Stimulated activated CD4-positive, alpha-beta T cell treated with anti-CD3 and anti-CD28 coated beads, Interleukin-1b, Interleukin-23, amount 100 ng/mL, for 48 hours (primary cell): ENCODE measurements at regions not wholly inside any gene's neighbourhood (a gene's known extent, or its start where the extent isn't known, plus 50 kb on each side); places are given as distances from the start of the nearest gene placed in this dataset.

Source experiments
- DNase-seq: peaks from one replicate; pipeline ENCODE4 v3.0.0-alpha.2; 2020

- no peak for DNase-seq
Observed at GRCh38 chr13:34655554-34655953, 286.5 kb upstream of the NBEA start.

DNA sequence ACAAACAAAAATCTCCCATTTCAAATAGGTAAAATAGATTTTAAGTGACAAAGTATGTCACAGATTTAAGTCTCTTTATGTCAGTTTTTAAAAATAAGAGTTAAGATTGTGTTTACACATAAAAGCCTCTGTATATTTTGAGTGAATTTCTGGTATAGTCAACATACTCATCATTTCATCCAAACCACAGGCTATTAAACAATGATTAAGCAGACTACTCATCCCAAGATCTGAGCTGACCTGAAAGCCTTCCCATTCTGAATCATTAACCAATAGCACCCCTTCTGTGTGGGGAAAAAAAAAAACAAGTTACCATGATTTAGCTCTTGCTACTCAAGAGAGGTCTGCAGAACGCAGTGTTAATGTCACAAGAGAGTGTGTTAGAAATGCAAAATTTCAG is 284.4 kb upstream of the NBEA start:
- no peak for DNase-seq

DNA sequence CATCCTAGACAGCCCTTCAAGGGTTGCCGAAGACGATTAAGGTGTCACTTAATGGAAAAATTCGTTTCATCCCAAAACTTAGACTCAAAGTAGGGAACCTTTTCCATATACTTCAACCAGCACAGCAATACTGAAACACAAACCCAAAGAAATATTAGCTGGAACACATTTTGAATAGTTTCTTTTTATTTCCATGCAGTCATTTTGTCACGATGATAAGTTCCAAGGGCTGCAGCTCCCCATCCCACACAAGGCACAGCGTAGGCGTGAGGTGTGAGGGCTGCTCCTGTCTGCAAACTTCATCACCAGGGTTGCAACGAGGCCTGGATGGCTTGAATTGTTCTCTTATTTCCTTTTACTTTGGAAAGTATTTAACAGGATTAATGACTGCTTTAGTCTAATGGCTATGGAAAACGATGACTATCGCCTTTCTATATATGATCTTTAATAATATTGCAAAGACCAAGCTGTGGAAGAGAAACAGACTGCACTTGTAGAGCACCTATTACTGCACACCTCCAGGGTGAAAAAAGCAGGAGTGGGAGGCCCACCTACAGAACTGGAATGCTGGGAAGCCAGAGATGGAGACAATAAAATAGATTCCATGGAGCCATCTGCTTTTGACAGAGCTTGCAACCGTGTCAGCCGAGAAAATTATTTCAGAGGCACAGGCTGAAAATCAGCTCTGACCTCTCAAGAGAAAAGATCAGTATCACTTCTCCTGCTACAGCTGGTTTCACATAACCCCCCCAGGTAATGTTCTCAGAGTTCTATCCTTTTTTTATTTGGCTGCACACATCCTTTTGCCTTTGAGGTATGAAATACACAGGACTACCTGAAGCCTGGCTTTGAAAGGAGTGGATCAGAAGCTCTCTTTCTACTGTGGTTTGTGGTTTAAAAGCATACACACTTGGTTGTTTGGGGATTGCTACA is 274.5 kb upstream of the NBEA start:
- no peak for DNase-seq

GRCh38 chr13:34671137-34671536 is 270.9 kb upstream of the NBEA start:
- DNase-seq, result no peak

GRCh38 chr13:34672631-34673030 is 269.4 kb upstream of the NBEA start:
- DNase-seq, result no peak

DNA sequence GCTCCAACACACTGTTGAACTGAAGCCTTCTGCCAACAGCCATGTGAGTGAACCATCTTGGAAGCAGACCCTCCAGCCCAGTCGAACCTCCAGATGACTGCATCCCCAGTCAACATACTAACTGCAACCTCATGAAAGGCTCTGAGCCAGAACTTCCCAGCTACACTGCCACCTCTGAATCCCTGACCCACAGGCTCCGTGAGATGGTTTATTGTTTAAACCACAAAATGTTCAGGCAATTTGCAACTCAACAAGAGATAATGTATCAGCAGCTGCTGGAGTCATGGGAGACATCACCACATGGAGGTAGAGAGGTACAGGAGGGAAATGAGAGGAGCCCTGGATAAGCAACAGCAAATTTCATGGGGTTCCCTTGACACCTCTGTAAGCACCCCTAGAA is 266.4 kb upstream of the NBEA start:
- DNase-seq, result no peak

DNA sequence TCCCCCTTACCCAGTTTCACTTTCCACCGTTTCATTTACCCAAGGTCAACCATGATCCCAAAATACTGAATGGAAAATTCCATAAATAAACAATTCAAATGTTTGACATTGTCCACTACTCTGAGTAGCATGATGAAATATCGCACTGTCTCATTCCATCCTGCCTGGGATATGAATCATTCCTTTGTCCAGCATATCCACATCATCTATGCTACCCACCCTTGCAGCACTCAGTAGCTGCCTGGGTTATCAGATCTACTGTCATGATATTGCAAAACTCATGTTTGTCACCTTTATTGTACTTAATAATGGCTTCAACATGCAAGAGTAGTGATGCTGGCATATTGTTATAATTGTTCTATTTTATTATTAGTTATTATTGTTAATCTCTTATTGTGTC is 263.9 kb upstream of the NBEA start:
- DNase-seq, result no peak

DNA sequence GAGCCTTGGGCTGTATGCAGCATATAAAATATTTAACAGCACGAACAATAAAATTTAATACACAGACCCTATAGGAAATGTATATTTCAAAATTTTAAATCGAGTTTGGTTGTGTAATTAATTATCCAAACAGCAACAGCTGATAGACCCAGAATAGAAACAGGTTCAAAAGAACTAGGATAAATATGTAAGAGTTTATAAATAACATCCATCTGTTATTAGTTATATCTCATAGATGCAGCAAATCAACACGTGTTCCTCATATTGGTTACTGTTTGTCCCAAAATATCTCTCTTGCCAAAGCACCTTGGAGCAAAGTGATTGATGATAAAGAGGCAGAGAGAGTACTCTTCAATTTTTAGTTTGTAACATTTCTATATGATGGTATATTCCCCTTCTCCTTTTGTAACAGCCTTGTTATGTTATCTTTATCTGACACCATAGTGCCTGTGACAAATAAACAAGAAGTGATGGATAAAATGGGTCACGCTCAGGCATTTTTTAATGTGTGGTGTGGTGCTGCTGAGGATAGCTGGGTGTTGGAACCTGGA is 260.6 kb upstream of the NBEA start:
- no peak for DNase-seq

- no peak for DNase-seq
Observed at GRCh38 chr13:34695063-34695462, 247.0 kb upstream of the NBEA start.

DNA sequence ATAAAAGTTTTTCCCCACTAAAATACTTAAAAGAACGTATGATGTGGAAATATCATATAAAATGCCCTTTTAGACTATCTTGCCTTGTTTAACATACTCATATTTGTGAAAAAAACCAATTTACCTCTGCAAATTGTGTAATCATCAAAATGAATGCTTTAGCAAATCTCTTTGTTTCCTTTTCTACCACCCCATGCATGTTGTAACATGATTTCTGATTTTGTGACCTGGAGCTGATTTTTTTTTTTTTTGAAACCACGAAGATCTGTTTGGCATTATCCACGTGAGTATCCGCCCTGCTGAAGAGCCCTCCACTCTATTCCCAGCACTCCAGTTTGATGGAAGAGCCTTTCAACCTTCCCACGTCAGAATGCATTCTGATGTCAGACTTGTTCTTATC is 245.8 kb upstream of the NBEA start:
- DNase-seq, result no peak

DNA sequence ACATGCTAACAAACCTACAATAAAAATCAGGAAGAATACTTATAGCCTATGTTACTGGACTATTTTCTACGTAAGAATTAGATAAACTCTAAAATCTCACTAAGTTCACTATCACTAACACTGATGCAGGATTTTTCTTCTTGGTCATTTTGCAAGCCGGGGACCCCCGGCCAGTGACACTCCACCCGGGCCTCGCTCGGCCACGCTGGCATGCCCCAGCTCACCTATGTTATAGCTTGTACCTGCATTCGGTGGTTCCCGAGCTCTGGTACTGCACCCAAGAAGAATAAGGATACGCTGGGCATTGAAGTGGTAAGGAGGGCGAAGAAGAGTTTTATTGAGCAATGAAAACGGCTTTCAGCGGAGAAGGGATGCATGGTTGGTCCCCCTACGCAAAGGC is 245.3 kb upstream of the NBEA start:
- DNase-seq, result no peak

DNA sequence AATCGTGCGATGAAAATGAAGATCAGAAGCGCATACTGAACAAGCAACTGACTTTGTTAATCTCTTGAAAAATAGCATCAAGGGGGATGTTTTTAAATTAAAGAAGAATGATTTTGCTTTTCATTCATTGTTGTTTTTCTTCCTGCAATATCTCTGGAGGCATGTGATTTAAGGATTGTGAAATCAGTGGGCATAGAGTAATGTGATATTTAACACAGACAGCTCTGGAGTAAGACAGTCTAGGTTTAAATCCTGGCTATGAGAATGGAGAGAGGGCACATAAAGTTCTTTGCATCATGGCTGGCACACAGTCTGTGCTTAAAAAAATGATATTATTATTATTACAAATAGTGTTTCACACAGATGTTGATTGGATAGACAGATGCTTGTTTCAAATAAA is 243.1 kb upstream of the NBEA start:
- DNase-seq, result no peak

DNA sequence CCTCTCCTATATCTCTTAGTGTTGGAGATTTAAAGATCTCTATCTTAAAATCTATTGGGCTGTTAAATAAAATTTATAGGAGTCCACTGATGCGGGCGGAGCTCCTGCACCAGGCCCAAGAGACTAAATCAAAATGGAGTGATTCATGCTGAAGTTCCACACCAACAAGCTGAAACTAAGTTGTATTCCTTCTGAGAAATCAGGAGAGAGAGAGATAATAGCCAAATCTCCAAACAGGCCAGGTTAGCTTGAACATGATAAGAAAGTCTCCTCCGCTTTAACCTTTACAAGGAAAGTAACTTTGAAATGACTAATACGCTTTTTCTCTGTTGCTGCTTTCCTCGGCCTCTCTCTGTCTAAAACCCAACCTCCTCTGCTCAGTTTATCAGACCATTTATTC is 241.9 kb upstream of the NBEA start:
- DNase-seq, result no peak

GRCh38 chr13:34701919-34702318 is 240.2 kb upstream of the NBEA start:
- DNase-seq, result no peak

- no peak for DNase-seq
Observed at GRCh38 chr13:34708566-34709313, 233.3 kb upstream of the NBEA start.

DNA sequence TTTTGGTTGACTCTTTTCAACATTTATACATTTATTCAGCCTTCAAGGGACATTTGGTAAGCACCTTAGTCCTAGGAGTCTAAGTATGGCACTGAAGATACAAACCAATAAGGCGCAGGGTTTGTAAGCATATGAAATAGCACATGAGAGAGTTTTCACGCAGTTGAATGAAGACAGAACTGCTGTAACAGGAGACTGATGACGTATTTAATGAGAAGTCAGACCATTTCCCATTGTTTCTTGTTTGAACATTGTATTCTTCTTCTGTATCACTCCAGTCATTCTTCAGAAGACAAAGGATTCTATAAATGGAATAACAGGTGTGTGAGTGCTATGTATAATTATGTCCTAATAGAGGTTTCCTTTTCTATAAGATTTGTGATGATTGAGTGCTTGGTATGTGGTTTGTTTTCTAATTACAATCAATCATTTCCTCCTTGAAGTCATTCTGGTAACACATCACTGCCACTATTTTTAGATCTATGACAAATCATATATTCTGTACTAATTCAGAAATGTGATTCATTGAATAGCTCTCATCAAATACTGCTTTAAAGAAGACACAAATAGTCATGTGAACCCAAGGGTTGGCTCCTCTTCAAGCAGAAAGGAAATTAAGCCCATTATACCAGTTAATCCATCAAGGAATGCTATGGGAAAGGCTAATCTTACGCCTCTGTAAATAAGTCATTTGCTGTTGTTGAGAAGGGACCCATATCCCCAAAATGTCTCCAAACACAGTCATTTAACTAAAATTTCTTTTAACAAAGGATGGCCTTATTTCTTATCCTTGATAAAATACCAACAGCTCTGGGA is 222.8 kb upstream of the NBEA start:
- no peak for DNase-seq

DNA sequence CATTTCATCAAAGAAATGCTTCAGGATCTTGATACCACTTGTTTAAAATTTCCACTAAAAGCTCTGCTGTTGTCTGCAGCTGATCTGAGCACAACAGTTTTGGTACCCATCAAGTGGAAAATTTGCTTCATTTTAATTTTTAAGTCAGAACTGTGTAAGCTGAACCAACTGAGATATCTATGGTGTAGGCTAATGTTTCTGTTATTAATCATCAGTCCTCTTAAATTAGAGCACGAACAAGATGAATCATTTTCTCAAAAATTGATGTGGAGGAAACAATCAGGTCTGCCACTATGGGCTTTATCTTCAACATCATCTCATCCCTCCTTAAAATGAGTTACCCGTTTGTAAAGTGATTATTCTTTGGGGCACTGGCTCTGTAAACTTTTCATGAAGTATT is 221.5 kb upstream of the NBEA start:
- no peak for DNase-seq

GRCh38 chr13:34721631-34722595 is 220.2 kb upstream of the NBEA start:
- DNase-seq, result no peak

GRCh38 chr13:34722922-34723321 is 219.1 kb upstream of the NBEA start:
- no peak for DNase-seq

DNA sequence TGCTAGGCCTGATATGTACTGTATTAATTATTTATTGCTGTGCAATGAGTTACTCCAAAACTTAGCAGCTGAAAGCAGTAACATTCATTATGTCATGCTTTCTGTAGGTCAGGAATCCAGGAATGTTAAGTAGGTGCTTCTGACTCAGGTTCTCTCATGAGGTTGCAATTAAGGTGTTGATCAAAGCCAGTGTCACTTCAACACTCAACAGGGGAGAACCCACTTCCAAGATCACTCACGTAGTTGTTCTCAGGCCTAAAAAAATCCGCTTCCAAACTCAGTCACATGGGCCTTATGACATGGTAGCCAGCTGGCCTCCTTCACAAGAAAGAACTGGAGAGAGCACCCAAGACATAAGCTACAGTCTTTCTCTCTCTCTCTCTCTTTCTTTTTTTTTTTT is 211.1 kb upstream of the NBEA start:
- DNase-seq, result no peak

- DNase-seq, result no peak
Observed at GRCh38 chr13:34731486-34731885, 210.6 kb upstream of the NBEA start.

DNA sequence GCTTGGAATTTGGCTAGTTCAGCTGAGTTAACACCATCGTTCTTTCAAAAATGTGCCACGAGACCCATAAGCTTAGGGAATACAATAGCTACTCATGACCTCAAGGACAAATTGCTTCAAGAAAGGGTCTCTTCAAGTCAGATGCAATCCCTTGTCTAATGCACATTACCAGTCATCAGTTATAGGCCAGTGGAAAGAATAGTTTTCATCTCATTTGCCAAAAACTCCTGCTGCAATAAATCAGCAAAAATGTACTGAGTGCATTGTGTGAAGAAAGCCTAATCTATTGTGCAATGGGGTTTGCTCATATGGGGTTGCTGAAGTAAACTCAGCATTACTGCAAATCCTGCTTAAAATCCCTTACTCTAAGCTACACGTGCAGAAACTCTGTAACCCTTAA is 208.3 kb upstream of the NBEA start:
- DNase-seq, result no peak
